ENCODE measurements at regions not wholly inside any gene's neighbourhood (a gene's known extent, or its start where the extent isn't known, plus 50 kb on each side); places are given as distances from the start of the nearest gene placed in this dataset.
A peak's percentile ranks its signal among the peaks of the same experiment; 100 is the strongest.

- no peak for DNase-seq
Observed at GRCh38 chr10:111203615-111204014, 126.8 kb downstream of the ADRA2A start.

- no peak for DNase-seq
Observed at GRCh38 chr10:111204838-111205237, 128.0 kb downstream of the ADRA2A start.

DNA sequence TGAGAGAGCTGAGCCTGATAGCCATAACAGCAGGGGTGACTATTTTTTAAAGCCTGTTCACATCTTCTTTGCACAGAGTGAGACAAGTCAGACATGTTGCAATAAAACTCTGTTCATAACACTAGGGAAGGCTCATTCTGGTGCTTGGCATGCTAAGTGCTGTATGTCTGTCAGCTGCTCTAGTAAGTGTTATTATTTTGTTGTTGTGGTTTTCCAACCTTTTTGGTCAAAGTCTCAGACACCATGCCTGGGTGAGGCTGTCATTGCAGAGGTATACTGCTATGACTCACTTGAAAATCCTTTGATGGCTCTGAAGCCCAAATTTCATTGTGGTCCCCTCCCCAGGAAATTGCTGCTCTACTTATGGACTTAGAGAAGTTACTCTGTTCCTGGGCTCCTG, 129.7 kb downstream of the ADRA2A start:
- no peak for DNase-seq

GRCh38 chr10:111207500-111207899, 130.7 kb downstream of the ADRA2A start:
- DNase-seq = peak; percentile 46

DNA sequence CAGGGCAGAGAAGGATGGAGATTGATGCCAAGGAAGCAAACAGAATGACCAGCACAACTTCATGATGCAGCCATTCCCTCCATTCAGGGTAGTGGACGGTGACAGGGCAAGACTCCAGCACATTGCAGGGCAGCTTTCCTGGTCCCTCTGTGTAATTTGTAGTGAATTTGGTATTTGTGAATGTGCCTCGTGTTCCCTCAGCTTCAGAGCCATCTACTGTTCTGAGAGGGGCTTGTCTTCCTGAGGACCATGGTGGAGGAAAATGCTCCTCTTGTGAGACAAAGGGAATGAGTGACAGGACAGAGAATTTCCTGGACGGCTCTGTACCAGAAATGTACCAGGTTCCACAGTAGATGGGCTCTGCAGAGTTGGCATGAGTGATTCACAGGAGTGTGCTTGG, 132.1 kb downstream of the ADRA2A start:
- no peak for DNase-seq

DNA sequence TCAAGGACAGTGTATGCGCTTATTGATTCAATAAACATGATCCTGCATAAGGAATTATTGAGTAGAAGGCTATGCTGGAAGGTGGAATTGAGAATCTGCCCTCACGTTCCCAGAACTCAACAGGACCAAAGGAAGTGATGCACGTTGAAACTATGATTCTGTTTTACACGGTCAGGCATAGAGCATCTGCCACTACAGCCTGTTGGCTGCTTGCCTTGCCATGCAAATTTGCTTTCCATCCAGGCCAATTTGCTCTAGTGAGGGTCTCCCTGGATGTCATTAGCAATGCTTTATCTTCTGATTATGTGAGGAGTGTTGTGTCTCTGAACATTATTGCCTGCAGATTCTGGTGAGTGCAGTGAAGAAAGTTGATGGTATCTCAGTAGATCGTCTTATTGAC, 132.9 kb downstream of the ADRA2A start:
- DNase-seq = no peak

DNA sequence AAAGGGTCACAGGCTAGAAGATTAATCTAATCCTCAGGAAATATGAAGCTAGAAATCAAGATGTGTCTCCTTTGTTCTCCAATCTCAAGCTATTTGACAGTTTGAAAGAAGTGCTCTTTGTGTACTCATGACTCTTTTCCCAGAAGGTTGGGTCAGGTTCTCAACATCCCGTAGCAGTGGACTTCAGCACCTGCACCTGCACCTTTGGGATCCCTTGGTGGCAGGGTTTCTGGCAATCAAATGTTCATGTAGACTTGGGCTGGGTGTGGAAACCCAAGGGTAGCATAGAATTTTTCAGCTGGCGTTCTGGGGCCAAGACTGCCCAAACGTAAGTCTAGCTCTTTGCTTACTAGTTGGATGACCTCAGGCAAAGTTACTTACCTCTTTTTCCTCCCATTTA, 134.4 kb downstream of the ADRA2A start:
- DNase-seq = no peak

GRCh38 chr10:111211706-111212105, 134.9 kb downstream of the ADRA2A start:
- no peak for DNase-seq

DNA sequence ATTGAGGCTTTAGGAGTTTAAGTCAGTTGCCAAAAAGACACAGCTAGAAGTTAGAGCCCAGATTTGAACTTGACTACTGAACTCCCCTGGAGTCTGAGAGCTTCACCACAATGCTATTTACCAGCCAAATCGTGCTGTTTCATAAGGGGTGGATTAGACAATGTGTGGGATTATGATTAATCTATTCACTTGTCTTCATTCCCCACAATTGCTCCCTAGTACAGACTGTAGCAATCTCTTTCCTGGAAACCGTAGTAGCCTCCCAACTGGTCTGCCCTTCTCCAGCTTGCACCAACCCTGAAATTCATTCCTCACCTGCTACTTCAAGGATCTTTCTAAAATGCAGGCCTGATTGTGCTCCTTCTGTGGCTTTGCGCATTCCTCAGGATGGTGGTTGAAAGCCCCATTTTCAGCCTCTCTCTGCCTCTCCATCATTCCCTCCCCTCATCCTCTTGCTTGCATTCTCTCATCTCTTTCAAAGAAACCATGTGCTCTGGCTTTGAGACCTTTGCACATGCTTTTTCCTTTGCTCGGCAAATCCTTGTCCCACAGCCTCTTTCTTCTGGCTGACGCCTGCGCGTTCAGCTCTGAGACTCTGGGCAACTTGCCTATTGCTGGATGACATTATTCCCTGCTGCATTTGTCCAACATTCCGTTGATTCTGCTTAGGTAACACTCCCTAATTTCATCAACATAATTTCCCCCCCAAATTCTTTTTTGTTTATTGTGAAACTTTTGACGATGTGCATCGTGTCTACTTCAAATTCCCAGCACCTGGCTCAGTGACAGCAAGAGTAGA, 145.1 kb downstream of the ADRA2A start:
- DNase-seq = no peak

DNA sequence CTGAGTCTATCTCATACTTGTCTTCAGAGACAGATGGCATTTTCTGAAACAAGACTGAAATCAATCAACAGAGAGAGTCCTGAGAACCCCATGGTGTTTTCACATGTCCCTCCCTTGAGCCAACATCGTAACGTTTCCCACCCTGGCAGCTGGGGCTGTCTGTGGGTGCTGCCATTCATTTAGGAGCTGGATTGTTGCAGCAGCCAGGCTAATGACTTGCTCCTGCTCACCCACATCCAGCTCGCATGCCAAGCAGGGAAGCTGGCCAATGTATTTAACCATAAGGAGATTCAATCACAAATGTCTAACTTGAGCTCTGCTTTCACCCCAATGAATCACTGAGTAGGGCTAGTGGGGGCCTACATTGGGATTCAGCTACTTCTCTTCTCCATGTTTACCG, 146.1 kb downstream of the ADRA2A start:
- DNase-seq = no peak

DNA sequence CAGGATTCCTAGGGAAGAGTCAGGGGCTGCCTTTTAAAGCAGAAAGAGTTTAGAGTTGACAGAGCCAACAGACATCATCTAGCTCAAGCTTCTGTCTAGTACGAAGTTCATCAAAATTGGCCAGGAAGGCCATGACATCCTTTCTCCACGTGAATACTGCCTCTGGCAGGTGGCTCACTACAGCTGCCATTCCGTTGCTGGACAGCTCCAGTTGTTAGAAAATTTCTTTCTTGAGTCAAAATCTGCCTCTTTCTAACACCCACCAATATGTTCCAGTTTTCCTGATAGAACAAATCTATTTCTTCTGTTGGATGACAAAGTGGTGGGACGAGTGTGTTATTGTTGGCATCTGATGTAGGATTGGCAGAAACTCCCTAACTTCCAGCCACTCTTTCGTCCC, 154.9 kb downstream of the ADRA2A start:
- DNase-seq = no peak

DNA sequence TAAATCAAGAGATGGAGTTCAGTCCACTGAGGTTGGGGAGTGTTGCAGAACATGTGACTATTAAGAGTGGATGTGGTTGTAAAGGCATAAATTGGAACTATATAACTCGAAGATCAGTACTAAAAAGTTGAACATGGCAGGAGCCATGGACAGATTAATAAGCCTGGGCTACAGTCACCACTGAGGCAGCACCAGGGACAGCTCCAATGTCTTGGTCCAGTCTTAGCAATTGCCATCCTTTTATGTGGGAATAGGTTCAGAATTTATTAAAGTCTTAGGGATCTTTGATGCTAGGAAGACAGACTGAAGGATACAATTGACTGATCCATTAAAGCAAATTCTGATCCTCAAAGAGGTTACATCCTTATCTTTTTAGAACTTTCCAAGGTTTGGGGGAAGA, 156.6 kb downstream of the ADRA2A start:
- DNase-seq = no peak

- DNase-seq = no peak
Observed at GRCh38 chr10:111234234-111234913, 157.5 kb downstream of the ADRA2A start.

GRCh38 chr10:111234914-111235302, 158.1 kb downstream of the ADRA2A start:
- no peak for DNase-seq

DNA sequence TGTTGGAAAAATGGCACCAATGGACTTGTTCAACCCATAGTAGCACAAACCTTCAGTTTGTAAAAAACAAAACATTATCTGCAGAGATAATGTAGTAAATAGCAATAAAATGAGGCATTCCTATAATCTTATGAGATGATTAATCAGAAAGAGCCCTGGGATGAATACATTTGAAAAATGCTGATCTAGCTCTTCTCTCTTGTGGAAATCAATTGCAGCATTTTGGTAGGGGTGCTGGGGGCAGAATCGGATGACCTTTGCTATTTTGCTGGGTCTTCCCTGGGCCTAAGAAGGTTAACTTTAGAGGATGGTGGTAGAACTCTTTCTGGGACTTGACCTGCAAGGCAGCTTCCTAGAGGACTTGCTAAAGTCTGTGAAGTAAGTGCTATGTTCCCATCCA, 163.5 kb downstream of the ADRA2A start:
- no peak for DNase-seq

DNA sequence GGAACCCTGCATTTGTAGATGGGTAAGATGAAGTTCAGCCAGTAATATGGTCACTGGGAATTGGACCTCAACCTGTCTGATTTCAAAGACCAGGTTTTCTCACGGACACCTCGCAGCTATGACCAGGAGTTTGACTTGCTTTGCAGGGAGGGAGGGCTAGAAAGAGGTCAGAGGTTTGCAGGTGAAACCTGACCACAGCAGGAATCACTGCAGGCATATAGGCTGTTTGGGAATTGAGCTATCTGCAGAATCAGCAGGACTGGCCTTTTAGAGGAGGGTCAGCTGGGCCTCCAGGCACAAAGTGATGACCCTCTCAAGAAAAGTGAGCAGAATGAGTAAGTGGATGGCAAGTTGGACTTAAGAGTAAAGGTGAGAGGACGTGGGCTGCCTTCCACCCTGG, 166.3 kb downstream of the ADRA2A start:
- no peak for DNase-seq

GRCh38 chr10:111246136-111246535, 169.3 kb downstream of the ADRA2A start:
- DNase-seq = no peak

- DNase-seq = no peak
Observed at GRCh38 chr10:111246814-111247452, 170.1 kb downstream of the ADRA2A start.

DNA sequence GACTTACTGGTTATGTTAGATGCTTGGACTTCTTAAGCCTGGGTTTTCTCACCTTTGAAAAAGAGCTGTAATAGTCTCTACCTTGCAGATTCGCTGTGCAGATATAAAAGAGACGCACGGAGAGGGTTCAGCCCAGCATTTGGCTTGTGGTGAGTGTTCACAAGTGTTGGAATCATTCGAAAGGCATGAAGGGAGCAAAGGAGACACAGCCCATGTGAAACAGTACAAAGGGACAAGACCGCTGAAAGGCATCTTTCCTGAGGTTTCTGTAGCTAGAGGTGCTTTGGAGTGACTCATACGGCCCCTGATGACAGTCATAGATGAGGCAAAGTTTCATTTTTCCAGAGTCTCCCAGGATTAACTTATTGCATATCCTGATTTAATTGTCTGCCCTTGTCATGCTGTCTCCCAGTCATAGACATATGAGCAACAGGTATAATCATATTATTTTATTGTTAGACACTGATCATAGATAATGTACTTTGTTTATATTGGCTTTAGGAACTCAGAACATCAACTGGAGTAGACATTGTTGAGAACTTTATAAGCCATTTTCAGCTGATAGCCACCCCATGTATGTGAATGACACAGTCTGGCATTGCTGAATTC, 171.1 kb downstream of the ADRA2A start:
- DNase-seq = no peak

DNA sequence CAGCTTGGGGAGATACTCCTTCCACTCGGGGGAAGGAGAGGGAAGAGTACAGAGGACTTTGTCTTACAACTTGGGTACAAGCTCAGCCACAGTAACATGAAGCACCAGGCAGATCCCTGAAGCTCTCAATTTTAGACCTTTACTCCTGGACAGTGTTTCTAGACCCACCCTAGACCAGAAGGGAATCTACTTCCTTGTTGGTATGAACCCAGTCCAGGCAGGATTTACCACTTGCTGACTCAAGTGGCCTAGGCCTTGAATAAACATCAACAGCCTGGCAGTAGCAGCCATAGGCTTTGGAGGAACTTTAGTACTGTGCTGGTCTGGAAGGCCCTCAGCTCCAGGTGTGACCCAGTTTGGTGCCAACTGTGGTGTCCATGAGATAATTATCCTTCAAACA, 173.1 kb downstream of the ADRA2A start:
- DNase-seq = no peak

GRCh38 chr10:111261081-111261615, 184.3 kb downstream of the ADRA2A start:
- no peak for DNase-seq

- no peak for DNase-seq
Observed at GRCh38 chr10:111265341-111265740, 188.5 kb downstream of the ADRA2A start.

- no peak for DNase-seq
Observed at GRCh38 chr10:111266165-111266564, 189.3 kb downstream of the ADRA2A start.
